GM10266 (cell line): ENCODE measurements at regions not wholly inside any gene's neighbourhood (a gene's known extent, or its start where the extent isn't known, plus 50 kb on each side); places are given as distances from the start of the nearest gene placed in this dataset.

ENCODE experiments used
- DNase-seq: peaks from one replicate; pipeline ENCODE4 v3.0.0; 2012; ENCODE audit errors: extremely low spot score
- TF ChIP-seq, protein P1 (sequence below): IDR thresholded peaks from 2 replicates; pipeline ENCODE4 v1.5.1; 2012; ENCODE audit warnings: mild to moderate bottlenecking, low read depth; ENCODE audit not compliant: control insufficient read depth, insufficient read depth; ENCODE audit errors: missing control alignments

DNA sequence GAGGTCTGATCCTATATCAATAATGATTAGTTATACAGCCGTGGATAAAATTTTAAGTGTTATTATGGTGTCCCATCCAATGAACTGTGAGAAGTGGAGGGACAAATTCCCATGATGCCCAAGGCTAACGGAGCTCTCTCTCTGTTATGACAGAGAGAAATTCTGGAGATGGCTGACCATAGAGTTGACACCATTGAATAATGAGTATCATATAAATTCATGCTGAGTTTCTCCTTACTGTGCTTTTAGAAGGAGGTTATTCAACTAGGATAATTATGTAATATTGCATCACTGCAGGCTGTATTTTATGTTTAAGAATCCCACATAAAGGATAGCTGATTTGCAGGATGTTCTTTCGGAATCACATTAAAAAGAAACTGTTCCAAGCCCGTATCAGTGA is 82.9 kb downstream of the PYDC2 start:
- TF ChIP-seq, protein P1, sequence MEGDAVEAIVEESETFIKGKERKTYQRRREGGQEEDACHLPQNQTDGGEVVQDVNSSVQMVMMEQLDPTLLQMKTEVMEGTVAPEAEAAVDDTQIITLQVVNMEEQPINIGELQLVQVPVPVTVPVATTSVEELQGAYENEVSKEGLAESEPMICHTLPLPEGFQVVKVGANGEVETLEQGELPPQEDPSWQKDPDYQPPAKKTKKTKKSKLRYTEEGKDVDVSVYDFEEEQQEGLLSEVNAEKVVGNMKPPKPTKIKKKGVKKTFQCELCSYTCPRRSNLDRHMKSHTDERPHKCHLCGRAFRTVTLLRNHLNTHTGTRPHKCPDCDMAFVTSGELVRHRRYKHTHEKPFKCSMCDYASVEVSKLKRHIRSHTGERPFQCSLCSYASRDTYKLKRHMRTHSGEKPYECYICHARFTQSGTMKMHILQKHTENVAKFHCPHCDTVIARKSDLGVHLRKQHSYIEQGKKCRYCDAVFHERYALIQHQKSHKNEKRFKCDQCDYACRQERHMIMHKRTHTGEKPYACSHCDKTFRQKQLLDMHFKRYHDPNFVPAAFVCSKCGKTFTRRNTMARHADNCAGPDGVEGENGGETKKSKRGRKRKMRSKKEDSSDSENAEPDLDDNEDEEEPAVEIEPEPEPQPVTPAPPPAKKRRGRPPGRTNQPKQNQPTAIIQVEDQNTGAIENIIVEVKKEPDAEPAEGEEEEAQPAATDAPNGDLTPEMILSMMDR, result no peak
- DNase-seq, result no peak

DNA sequence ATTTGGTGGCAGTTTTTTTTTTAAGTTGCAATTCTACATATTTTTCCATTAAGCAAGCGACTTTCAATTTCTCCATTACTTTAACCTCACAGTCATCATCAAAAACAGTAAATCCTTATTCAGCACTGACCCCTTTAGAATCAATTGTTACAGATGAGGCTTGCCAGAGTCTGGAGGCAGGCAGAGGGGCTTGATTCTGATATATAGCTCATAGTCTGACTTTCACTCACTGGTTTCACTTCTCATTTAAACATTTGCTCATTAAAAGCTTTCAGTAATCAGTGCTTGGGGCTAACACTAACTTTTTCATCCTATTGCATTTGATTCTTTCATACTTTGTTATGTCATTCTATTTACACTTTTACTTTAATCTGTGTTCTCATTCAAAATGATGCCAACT is 88.4 kb downstream of the PYDC2 start:
- no peak for DNase-seq
- TF ChIP-seq, protein P1, result no peak

DNA sequence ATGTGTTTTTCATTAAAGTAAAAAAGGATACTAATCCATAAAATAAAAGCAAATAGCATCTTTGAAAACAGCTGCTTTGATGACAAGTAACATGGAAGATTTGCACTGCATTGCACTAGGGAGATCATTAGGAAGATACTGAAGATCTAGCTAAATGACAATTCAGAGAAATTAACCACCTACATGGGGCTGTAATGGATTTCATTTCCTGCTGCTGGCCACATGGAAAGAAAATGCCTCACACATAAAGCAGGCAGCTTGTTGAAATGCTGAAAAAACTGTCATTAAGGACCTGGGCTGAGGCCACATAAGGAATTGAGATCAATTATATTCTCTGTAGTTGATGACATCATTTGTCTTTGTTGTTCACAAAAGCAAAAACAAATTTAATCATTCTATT is 94.1 kb downstream of the PYDC2 start:
- DNase-seq, result no peak
- TF ChIP-seq, protein P1, result no peak

DNA sequence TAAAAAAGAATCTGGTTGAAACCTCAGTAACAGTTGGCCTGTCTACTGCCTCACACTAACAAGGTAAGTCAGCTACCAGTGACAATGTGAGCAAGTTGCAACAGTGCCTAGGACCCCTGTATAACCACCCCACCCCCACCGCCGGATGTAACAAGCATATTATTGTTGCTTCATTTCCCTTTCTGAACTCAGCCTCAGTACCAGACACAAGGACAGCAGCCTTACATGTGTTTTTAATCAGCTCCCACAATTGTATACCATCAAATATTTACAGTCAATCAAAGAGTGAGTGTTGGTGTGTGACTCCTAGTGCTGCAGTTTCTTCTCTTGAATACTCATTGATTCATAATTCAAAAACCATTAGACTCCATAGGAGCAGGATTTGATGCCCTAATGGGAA is 96.4 kb downstream of the PYDC2 start:
- no peak for DNase-seq
- TF ChIP-seq, protein P1, result no peak

DNA sequence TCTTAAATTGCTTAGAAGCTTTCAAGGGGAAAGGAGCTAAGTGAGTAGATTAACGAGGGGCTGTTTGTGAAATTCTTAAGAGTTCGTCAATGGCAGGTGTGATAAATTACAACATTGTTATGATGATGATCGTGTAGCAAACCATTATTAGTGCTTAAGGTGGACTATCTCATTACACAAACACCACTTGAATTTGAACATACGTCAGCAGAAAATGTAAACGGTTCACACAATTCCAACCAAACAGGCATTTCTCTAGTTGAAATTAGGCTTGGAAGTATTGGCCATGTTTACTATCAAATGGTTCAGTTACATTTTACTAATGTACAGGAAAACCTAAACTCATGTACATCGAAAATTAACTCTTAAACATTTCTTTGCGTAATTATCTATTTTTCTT is 102.8 kb downstream of the PYDC2 start:
- no peak for DNase-seq

DNA sequence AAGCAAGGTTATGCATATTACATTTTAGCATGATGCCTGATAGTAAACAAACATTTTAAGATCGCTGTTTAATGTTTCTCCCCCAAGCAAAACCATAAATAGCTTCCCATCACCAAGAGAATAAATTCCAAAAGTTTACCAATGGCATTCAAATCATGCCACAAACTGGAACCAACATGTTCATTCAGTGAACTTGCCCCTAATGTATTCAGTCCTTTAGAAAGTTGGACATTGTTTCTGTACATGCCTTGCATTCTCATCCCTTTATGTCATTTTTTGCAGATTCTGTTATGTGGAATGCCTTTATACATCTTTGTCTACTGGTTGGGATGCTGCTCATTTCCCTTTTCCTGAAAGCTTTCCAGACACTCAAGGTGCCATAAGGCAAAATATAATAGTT is 105.5 kb downstream of the PYDC2 start:
- no peak for DNase-seq
- TF ChIP-seq, protein P1, result no peak

More for the DNA sequence above, 102.8 kb downstream of the PYDC2 start:
- TF ChIP-seq, protein P1, result no peak

DNA sequence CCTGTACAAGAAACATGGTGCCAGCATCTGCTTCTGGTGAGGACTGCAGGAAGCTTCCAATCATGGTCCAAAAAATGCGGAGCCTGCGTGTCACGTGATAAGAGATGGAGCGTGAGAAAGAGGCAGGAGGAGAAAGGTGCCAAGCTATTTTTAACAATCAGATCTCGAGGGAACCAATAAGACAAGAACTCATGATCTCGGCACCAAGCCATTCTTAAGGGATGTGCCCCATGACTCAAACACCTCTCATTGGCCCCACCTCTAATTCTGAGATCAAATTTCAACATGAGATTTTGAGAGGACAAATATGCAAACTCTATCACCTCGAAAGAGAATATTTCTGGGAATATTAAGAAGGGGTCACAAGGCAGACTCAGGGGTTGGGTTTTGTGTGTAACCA is 107.2 kb downstream of the PYDC2 start:
- DNase-seq, result no peak
- TF ChIP-seq, protein P1, result no peak
